Fibroblast of lung (primary cell): ENCODE measurements at regions not wholly inside any gene's neighbourhood (a gene's known extent, or its start where the extent isn't known, plus 50 kb on each side); places are given as distances from the start of the nearest gene placed in this dataset.

Experiments used
- DNase-seq, 2 donors: peaks; one replicate each; pipeline versions ENCODE4 v3.0.0 to v3.0.0-alpha.2; 2010; ENCODE audit warnings: low read depth in 2 of 2
- H2AFZ ChIP-seq: 2 replicates; pipeline ENCODE4 v1.5.1; 2012; ENCODE audit warnings: low read length, control low read depth, inconsistent platforms
- H3K27ac ChIP-seq: 2 replicates; pipeline ENCODE4 v1.5.1; 2011; ENCODE audit warnings: low read length, control low read depth; ENCODE audit not compliant: insufficient read depth
- H3K27me3 ChIP-seq: 2 replicates; pipeline ENCODE4 v1.5.1; 2011; ENCODE audit warnings: mild to moderate bottlenecking, low read length; ENCODE audit not compliant: control insufficient read depth, insufficient read depth
- H3K36me3 ChIP-seq: 2 replicates; pipeline ENCODE4 v1.5.1; 2011; ENCODE audit warnings: low read length; ENCODE audit not compliant: control insufficient read depth, insufficient read depth
- H3K4me1 ChIP-seq: 2 replicates; pipeline ENCODE4 v1.5.1; 2011; ENCODE audit warnings: low read length; ENCODE audit not compliant: control insufficient read depth, insufficient read depth; ENCODE audit errors: extremely low read depth
- H3K4me2 ChIP-seq: 2 replicates; pipeline ENCODE4 v1.5.1; 2011; ENCODE audit warnings: low read length, control low read depth; ENCODE audit not compliant: insufficient read depth; ENCODE audit errors: extremely low read depth
- H3K4me3 ChIP-seq, 4 experiments: fragments of 200-600 bp in 1 of 4; sonication (generic) in 1 of 4; replicated peaks in 1 of 4; 2 replicates each; pipeline ENCODE4 v1.5.1; 2011 to 2016; ENCODE audit warnings: low read length in 4 of 4, low read depth in 3 of 4, mild to moderate bottlenecking in 3 of 4, control low read depth in 2 of 4, inconsistent platforms in 1 of 4, mixed read lengths in 1 of 4; ENCODE audit not compliant: insufficient read depth in 1 of 4; ENCODE audit errors: control extremely low read depth in 1 of 4
- H3K79me2 ChIP-seq: 2 replicates; pipeline ENCODE4 v1.5.1; 2012; ENCODE audit warnings: mild to moderate bottlenecking, low read length, inconsistent platforms; ENCODE audit not compliant: control insufficient read depth, insufficient read depth
- H3K9ac ChIP-seq: 2 replicates; pipeline ENCODE4 v1.5.1; 2011; ENCODE audit warnings: mild to moderate bottlenecking, low read length, control low read depth; ENCODE audit not compliant: insufficient read depth
- H3K9me3 ChIP-seq: 2 replicates; pipeline ENCODE4 v1.5.1; 2012; ENCODE audit warnings: low read depth, low read length; ENCODE audit not compliant: control insufficient read depth, insufficient read depth
- H4K20me1 ChIP-seq: 2 replicates; pipeline ENCODE4 v1.5.1; 2011; ENCODE audit warnings: low read length; ENCODE audit not compliant: control insufficient read depth, insufficient read depth; ENCODE audit errors: extremely low read depth
- EZH2 ChIP-seq: IDR thresholded peaks from 2 replicates; pipeline ENCODE4 v1.5.1; 2012; ENCODE audit warnings: low read length, control low read depth, mild to moderate bottlenecking; ENCODE audit errors: missing control alignments
- TF ChIP-seq, protein P1 (sequence below), 2 donors: IDR thresholded peaks in 1 of 2; conservative IDR thresholded peaks in 1 of 2; 1 replicate in 1 of 2; 2 replicates in 1 of 2; pipeline ENCODE4 v1.5.1; 2011 to 2012; ENCODE audit warnings: low read length in 2 of 2, control low read depth in 1 of 2, inconsistent platforms in 1 of 2, low read depth in 1 of 2, mild to moderate bottlenecking in 1 of 2

- Histone ChIP-seq H3K4me3 (no peak overlapping the region), H3K4me2 (no peak overlapping the region), H3K27ac (no peak overlapping the region), H3K27me3 (no peaks in the 10 kb centered on the region), H3K4me1 (peaks cover 3% of the 10 kb centered on the region), H4K20me1 (no peaks in the 10 kb centered on the region), H2AFZ (no peak overlapping the region), H3K36me3 (no peaks in the 10 kb centered on the region), H3K79me2 (no peaks in the 10 kb centered on the region), H3K9ac (no peak overlapping the region), H3K9me3 (no peaks in the 10 kb centered on the region)
- DNase-seq = no peak
- TF ChIP-seq EZH2 = no peak
- TF ChIP-seq, protein P1, sequence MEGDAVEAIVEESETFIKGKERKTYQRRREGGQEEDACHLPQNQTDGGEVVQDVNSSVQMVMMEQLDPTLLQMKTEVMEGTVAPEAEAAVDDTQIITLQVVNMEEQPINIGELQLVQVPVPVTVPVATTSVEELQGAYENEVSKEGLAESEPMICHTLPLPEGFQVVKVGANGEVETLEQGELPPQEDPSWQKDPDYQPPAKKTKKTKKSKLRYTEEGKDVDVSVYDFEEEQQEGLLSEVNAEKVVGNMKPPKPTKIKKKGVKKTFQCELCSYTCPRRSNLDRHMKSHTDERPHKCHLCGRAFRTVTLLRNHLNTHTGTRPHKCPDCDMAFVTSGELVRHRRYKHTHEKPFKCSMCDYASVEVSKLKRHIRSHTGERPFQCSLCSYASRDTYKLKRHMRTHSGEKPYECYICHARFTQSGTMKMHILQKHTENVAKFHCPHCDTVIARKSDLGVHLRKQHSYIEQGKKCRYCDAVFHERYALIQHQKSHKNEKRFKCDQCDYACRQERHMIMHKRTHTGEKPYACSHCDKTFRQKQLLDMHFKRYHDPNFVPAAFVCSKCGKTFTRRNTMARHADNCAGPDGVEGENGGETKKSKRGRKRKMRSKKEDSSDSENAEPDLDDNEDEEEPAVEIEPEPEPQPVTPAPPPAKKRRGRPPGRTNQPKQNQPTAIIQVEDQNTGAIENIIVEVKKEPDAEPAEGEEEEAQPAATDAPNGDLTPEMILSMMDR (conservative IDR thresholded peaks at IDR 0.05 in 1 of 2, IDR thresholded peaks at IDR 0.05 in 1 of 2; ENCODE audit: low read depth in 1 of 2, low read length in 2 of 2) = no peak
Measured at GRCh38 chr1:68340951-68341350, 108.6 kb upstream of the WLS start.

DNA sequence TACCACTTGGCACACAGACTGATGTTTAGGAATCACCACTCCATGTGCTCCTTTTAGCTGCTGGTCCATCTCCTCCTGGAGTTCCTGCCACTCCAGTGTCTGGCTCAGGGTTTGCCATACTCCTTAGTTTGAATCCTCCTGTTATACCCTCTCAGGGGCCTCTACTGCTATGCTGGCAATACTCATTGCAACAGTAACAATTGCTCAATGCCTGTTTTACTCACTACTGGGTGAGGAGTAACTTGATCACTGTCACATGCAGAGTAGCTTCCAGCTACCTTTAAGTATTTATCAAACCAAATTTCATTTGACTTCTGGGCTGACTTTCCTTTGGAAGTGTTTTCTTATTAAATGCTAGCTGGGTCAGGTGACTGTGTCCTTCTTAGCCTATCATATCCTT lies 107.2 kb upstream of the WLS start:
- H3K27me3 ChIP-seq = no peaks in the 10 kb centered on the region
- peaks cover 3% of the 10 kb centered on the region for H3K4me1 ChIP-seq
- no peak overlapping the region for H3K4me3 ChIP-seq
- no peaks in the 10 kb centered on the region for H4K20me1 ChIP-seq
- no peak overlapping the region for H3K9ac ChIP-seq
- no peak overlapping the region for H3K27ac ChIP-seq
- H3K9me3 ChIP-seq = no peaks in the 10 kb centered on the region
- TF ChIP-seq EZH2 = no peak
- TF ChIP-seq, protein P1 (conservative IDR thresholded peaks at IDR 0.05 in 1 of 2, IDR thresholded peaks at IDR 0.05 in 1 of 2; ENCODE audit: low read depth in 1 of 2, low read length in 2 of 2) = no peak
- no peaks in the 10 kb centered on the region for H3K79me2 ChIP-seq
- H3K36me3 ChIP-seq = no peaks in the 10 kb centered on the region
- H2AFZ ChIP-seq = no peak overlapping the region
- peak in 1 of 2 donors; percentile 84 for DNase-seq
- no peak overlapping the region for H3K4me2 ChIP-seq

- Histone ChIP-seq H3K27ac (no peak overlapping the region), H3K4me3 (no peak overlapping the region), H3K79me2 (no peaks in the 10 kb centered on the region), H2AFZ (no peak overlapping the region), H3K9me3 (no peaks in the 10 kb centered on the region), H3K9ac (no peak overlapping the region), H4K20me1 (no peaks in the 10 kb centered on the region), H3K36me3 (no peaks in the 10 kb centered on the region), H3K27me3 (no peaks in the 10 kb centered on the region), H3K4me1 (peaks cover 3% of the 10 kb centered on the region), H3K4me2 (no peak overlapping the region)
- TF ChIP-seq EZH2 = no peak
- TF ChIP-seq, protein P1 (conservative IDR thresholded peaks at IDR 0.05 in 1 of 2, IDR thresholded peaks at IDR 0.05 in 1 of 2; ENCODE audit: low read depth in 1 of 2, low read length in 2 of 2) = no peak
- no peak for DNase-seq
Measured at GRCh38 chr1:68338081-68338480, 105.8 kb upstream of the WLS start.
